ENCODE measurements at regions not wholly inside any gene's neighbourhood (a gene's known extent, or its start where the extent isn't known, plus 50 kb on each side); places are given as distances from the start of the nearest gene placed in this dataset.

- Histone ChIP-seq H3K27ac (no peak overlapping the region), H3K27me3 (no peaks in the 10 kb centered on the region), H3K36me3 (no peaks in the 10 kb centered on the region), H3K4me1 (no peaks in the 10 kb centered on the region), H3K4me3 (no peak overlapping the region), H3K9me3 (peaks cover 0 to 10% (median 0%) of the 10 kb centered on the region in 3 donors)
- no peak for ATAC-seq
- no peak for TF ChIP-seq POLR2A (IDR thresholded peaks at IDR 0.05)
- TF ChIP-seq EP300 (IDR thresholded peaks at IDR 0.05): no peak
- TF ChIP-seq CTCF (IDR thresholded peaks at IDR 0.05): no peak
- no peak for TF ChIP-seq POLR2AphosphoS5 (IDR thresholded peaks at IDR 0.05)
- 63 to 75% methylated on average over 1 of the region's 1 CpG for WGBS, 2 donors (ENCODE audit: low coverage in 1 of 2)
These were observed 194.9 kb downstream of the TINAG start for GRCh38 chr6:54503144-54503543.

- no peak for ATAC-seq
- TF ChIP-seq POLR2AphosphoS5 (IDR thresholded peaks at IDR 0.05): no peak
- Histone ChIP-seq H3K9me3 (no peaks in the 10 kb centered on the region), H3K36me3 (no peaks in the 10 kb centered on the region), H3K27me3 (no peaks in the 10 kb centered on the region), H3K27ac (no peak overlapping the region), H3K4me3 (no peak overlapping the region), H3K4me1 (no peaks in the 10 kb centered on the region)
- 65 to 68% methylated on average over 2 of the region's 2 CpGs for WGBS, 2 donors (ENCODE audit: low coverage in 1 of 2)
These were observed 206.8 kb downstream of the TINAG start for GRCh38 chr6:54515013-54515412.

GRCh38 chr6:54515713-54516112, 207.5 kb downstream of the TINAG start:
- no peak for ATAC-seq
- TF ChIP-seq POLR2AphosphoS5 (IDR thresholded peaks at IDR 0.05): no peak
- TF ChIP-seq CTCF (IDR thresholded peaks at IDR 0.05): no peak
- TF ChIP-seq EP300 (IDR thresholded peaks at IDR 0.05): no peak
- TF ChIP-seq POLR2A (IDR thresholded peaks at IDR 0.05): no peak
- H3K27me3 ChIP-seq: no peaks in the 10 kb centered on the region
- WGBS, 2 donors (ENCODE audit: low coverage in 1 of 2): 83 to 100% methylated on average over 1 of the region's 1 CpG
- no peaks in the 10 kb centered on the region for H3K9me3 ChIP-seq
- H3K4me3 ChIP-seq: no peak overlapping the region
- no peaks in the 10 kb centered on the region for H3K4me1 ChIP-seq
- no peaks in the 10 kb centered on the region for H3K36me3 ChIP-seq
- H3K27ac ChIP-seq: no peak overlapping the region

GRCh38 chr6:54516321-54516720, 208.1 kb downstream of the TINAG start:
- H3K27me3 ChIP-seq: no peaks in the 10 kb centered on the region
- no peak overlapping the region for H3K4me3 ChIP-seq
- no peak for TF ChIP-seq CTCF (IDR thresholded peaks at IDR 0.05)
- no peak for TF ChIP-seq POLR2AphosphoS5 (IDR thresholded peaks at IDR 0.05)
- TF ChIP-seq POLR2A (IDR thresholded peaks at IDR 0.05): no peak
- no peak for TF ChIP-seq EP300 (IDR thresholded peaks at IDR 0.05)
- ATAC-seq: no peak
- no peak overlapping the region for H3K27ac ChIP-seq
- H3K4me1 ChIP-seq: no peaks in the 10 kb centered on the region
- H3K36me3 ChIP-seq: no peaks in the 10 kb centered on the region
- 56 to 78% methylated on average over 1 of the region's 1 CpG for WGBS, 2 donors (ENCODE audit: low coverage in 1 of 2)
- no peaks in the 10 kb centered on the region for H3K9me3 ChIP-seq

DNA sequence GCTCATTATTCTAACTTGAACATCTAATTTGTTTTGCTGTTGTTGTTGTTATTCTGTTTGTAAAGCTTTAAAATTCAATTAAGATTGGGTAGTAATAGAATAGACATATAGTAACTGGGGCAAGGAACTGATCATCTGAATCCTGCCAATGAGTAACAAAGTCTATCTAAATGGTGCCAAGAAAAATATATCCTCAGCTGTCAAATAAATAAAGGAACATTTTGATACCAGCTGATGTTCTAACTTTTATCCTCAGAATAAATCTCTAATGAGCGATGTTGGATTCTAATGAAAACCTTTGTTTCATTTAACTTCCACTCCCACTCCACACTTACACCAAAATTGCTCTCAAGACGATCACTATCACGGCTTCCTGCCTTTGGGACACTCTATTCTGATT, 210.9 kb downstream of the TINAG start:
- ATAC-seq: no peak
- no peaks in the 10 kb centered on the region for H3K9me3 ChIP-seq
- H3K4me3 ChIP-seq: no peak overlapping the region
- 88 to 90% methylated on average over 3 of the region's 3 CpGs for WGBS, 2 donors (ENCODE audit: low coverage in 1 of 2)
- no peak for TF ChIP-seq CTCF (IDR thresholded peaks at IDR 0.05)
- TF ChIP-seq POLR2AphosphoS5 (IDR thresholded peaks at IDR 0.05): no peak
- no peak for TF ChIP-seq POLR2A (IDR thresholded peaks at IDR 0.05)
- TF ChIP-seq EP300 (IDR thresholded peaks at IDR 0.05): no peak
- no peaks in the 10 kb centered on the region for H3K27me3 ChIP-seq
- H3K36me3 ChIP-seq: no peaks in the 10 kb centered on the region
- H3K4me1 ChIP-seq: no peaks in the 10 kb centered on the region
- no peak overlapping the region for H3K27ac ChIP-seq
